ENCODE measurements at regions not wholly inside any gene's neighbourhood (a gene's known extent, or its start where the extent isn't known, plus 50 kb on each side); places are given as distances from the start of the nearest gene placed in this dataset.

GRCh38 chr14:38786921-38787320 lies 316.1 kb downstream of the SEC23A start:
- no peaks in the 10 kb centered on the region for H3K4me1 ChIP-seq
- no peak overlapping the region for H3K27ac ChIP-seq
- intact Hi-C loops (cut with DNase I): no loop called here
- no peaks in the 10 kb centered on the region for H3K9me3 ChIP-seq
- no peaks in the 10 kb centered on the region for H3K27me3 ChIP-seq
- H3K4me3 ChIP-seq: no peak overlapping the region
- TF ChIP-seq CTCF (IDR thresholded peaks at IDR 0.05): no peak
- DNase-seq (no peak), ATAC-seq (no peak)
- H3K36me3 ChIP-seq: no peaks in the 10 kb centered on the region

GRCh38 chr14:38777401-38777800 lies 325.6 kb downstream of the SEC23A start:
- no peak overlapping the region for H3K4me3 ChIP-seq
- no peak for TF ChIP-seq CTCF (IDR thresholded peaks at IDR 0.05)
- ATAC-seq (no peak), DNase-seq (no peak)
- H3K9me3 ChIP-seq: no peaks in the 10 kb centered on the region
- H3K36me3 ChIP-seq: no peaks in the 10 kb centered on the region
- no peak overlapping the region for H3K27ac ChIP-seq
- no peaks in the 10 kb centered on the region for H3K27me3 ChIP-seq
- intact Hi-C loops (cut with DNase I): no loop called here
- H3K4me1 ChIP-seq: no peaks in the 10 kb centered on the region

GRCh38 chr14:38775986-38776385 lies 327.0 kb downstream of the SEC23A start:
- no peak overlapping the region for H3K27ac ChIP-seq
- H3K36me3 ChIP-seq: no peaks in the 10 kb centered on the region
- intact Hi-C loops (cut with DNase I): no loop called here
- no peaks in the 10 kb centered on the region for H3K4me1 ChIP-seq
- ATAC-seq: no peak
- H3K27me3 ChIP-seq: no peaks in the 10 kb centered on the region
- H3K4me3 ChIP-seq: no peak overlapping the region
- TF ChIP-seq CTCF (IDR thresholded peaks at IDR 0.05): no peak
- DNase-seq: no peak
- no peaks in the 10 kb centered on the region for H3K9me3 ChIP-seq

GRCh38 chr14:38774162-38774561 lies 328.9 kb downstream of the SEC23A start:
- intact Hi-C loops (cut with DNase I): no loop called here
- no peak for TF ChIP-seq CTCF (IDR thresholded peaks at IDR 0.05)
- DNase-seq: no peak

GRCh38 chr14:38770251-38770650 lies 332.8 kb downstream of the SEC23A start:
- no peak overlapping the region for H3K4me3 ChIP-seq
- intact Hi-C loops (cut with DNase I): no loop called here
- no peaks in the 10 kb centered on the region for H3K4me1 ChIP-seq
- TF ChIP-seq CTCF (IDR thresholded peaks at IDR 0.05): no peak
- no peak overlapping the region for H3K27ac ChIP-seq
- no peaks in the 10 kb centered on the region for H3K36me3 ChIP-seq
- ATAC-seq (no peak), DNase-seq (no peak)
- no peaks in the 10 kb centered on the region for H3K9me3 ChIP-seq
- H3K27me3 ChIP-seq: no peaks in the 10 kb centered on the region

More at GRCh38 chr14:38774162-38774561, 328.9 kb downstream of the SEC23A start:
- Histone ChIP-seq H3K27me3 (no peaks in the 10 kb centered on the region), H3K27ac (no peak overlapping the region), H3K4me3 (no peak overlapping the region), H3K4me1 (no peaks in the 10 kb centered on the region), H3K9me3 (no peaks in the 10 kb centered on the region), H3K36me3 (no peaks in the 10 kb centered on the region)
- no peak for ATAC-seq

GRCh38 chr14:38762845-38763244 lies 340.2 kb downstream of the SEC23A start:
- no peaks in the 10 kb centered on the region for H3K36me3 ChIP-seq
- no peak for ATAC-seq
- intact Hi-C loops (cut with DNase I): no loop called here

More at GRCh38 chr14:38762845-38763244, 340.2 kb downstream of the SEC23A start:
- Histone ChIP-seq H3K9me3 (no peaks in the 10 kb centered on the region), H3K4me1 (no peaks in the 10 kb centered on the region), H3K27me3 (no peaks in the 10 kb centered on the region), H3K4me3 (no peak overlapping the region), H3K27ac (no peak overlapping the region)
- TF ChIP-seq CTCF (IDR thresholded peaks at IDR 0.05): no peak
- no peak for DNase-seq
